ENCODE measurements at regions not wholly inside any gene's neighbourhood (a gene's known extent, or its start where the extent isn't known, plus 50 kb on each side); places are given as distances from the start of the nearest gene placed in this dataset.

- TF ChIP-seq CTCF (conservative IDR thresholded peaks at IDR 0.05) (no peak), ZFX (IDR thresholded peaks at IDR 0.05) (no peak)
These were observed 275.0 kb upstream of the RBMS3 start for GRCh38 chr3:29005862-29006261.
